Dendritic cell treated with granulocyte-macrophage colony-stimulating factor and Interleukin-4, amounts not matched to agents 40 ng/mL and 50 ng/mL, for 4 days (primary cell): ENCODE measurements at regions not wholly inside any gene's neighbourhood (a gene's known extent, or its start where the extent isn't known, plus 50 kb on each side); places are given as distances from the start of the nearest gene placed in this dataset.
"Not testable (repeated sequence)": the region's sequence is repeated elsewhere in the genome, so short reads cannot be mapped to it uniquely, and the experiment has no call there.

ENCODE experiments used
- H3K27ac Mint-ChIP-seq: one replicate; pipeline ENCODE4 v1.8.0; 2022; ENCODE audit warnings: mild to moderate bottlenecking, mixed read lengths
- H3K27me3 Mint-ChIP-seq: one replicate; pipeline ENCODE4 v1.8.0; 2022; ENCODE audit warnings: mild to moderate bottlenecking, mixed read lengths
- H3K36me3 Mint-ChIP-seq: one replicate; pipeline ENCODE4 v1.8.0; 2022; ENCODE audit warnings: low read depth, mixed read lengths
- H3K4me1 Mint-ChIP-seq: one replicate; pipeline ENCODE4 v1.8.0; 2022; ENCODE audit warnings: low read depth, mixed read lengths
- H3K4me3 Mint-ChIP-seq: one replicate; pipeline ENCODE4 v1.8.0; 2022; ENCODE audit warnings: mild to moderate bottlenecking, moderate library complexity, mixed read lengths
- H3K9me3 Mint-ChIP-seq: one replicate; pipeline ENCODE4 v1.8.0; 2022; ENCODE audit warnings: mixed read lengths
- intact Hi-C: fragments of 100-400 bp; cut with micrococcal nuclease; formaldehyde crosslinking; loops from one replicate; pipeline ENCODE4 v1.15.0; 2022

- H3K36me3 Mint-ChIP-seq, H3K4me3 Mint-ChIP-seq, H3K9me3 Mint-ChIP-seq, H3K4me1 Mint-ChIP-seq, intact Hi-C loops, H3K27ac Mint-ChIP-seq: not testable (repeated sequence)
- peaks cover 70% of the 10 kb centered on the region for H3K27me3 Mint-ChIP-seq
These were observed 63.2 kb upstream of the CCDC167 start for GRCh38 chr6:37562926-37563288.

GRCh38 chr6:37561361-37561760, 61.7 kb upstream of the CCDC167 start:
- Mint-ChIP-seq H3K36me3 (no peaks in the 10 kb centered on the region), H3K27ac (no peak overlapping the region), H3K4me3 (no peak overlapping the region), H3K9me3 (no peaks in the 10 kb centered on the region), H3K27me3 (peaks cover 63% of the 10 kb centered on the region), H3K4me1 (no peaks in the 10 kb centered on the region)
- intact Hi-C loops: no loop called here

GRCh38 chr6:37560737-37561103, 61.0 kb upstream of the CCDC167 start:
- no peak overlapping the region for H3K4me3 Mint-ChIP-seq
- H3K27ac Mint-ChIP-seq: no peak overlapping the region
- H3K27me3 Mint-ChIP-seq: peaks cover 62% of the 10 kb centered on the region
- intact Hi-C loops: no loop called here
- H3K36me3 Mint-ChIP-seq: no peaks in the 10 kb centered on the region
- H3K4me1 Mint-ChIP-seq: no peaks in the 10 kb centered on the region
- no peaks in the 10 kb centered on the region for H3K9me3 Mint-ChIP-seq

- Mint-ChIP-seq H3K27me3 (peaks cover 52% of the 10 kb centered on the region), H3K4me3 (no peak overlapping the region), H3K27ac (no peak overlapping the region), H3K36me3 (no peaks in the 10 kb centered on the region), H3K4me1 (no peaks in the 10 kb centered on the region), H3K9me3 (no peaks in the 10 kb centered on the region)
- intact Hi-C loops: no loop called here
These were observed 59.8 kb upstream of the CCDC167 start for GRCh38 chr6:37559501-37559900.

GRCh38 chr6:37559050-37559449, 59.4 kb upstream of the CCDC167 start:
- H3K4me1 Mint-ChIP-seq: no peaks in the 10 kb centered on the region
- no peaks in the 10 kb centered on the region for H3K9me3 Mint-ChIP-seq
- H3K27ac Mint-ChIP-seq: no peak overlapping the region
- no peaks in the 10 kb centered on the region for H3K36me3 Mint-ChIP-seq
- H3K27me3 Mint-ChIP-seq: peaks cover 47% of the 10 kb centered on the region
- no peak overlapping the region for H3K4me3 Mint-ChIP-seq
- intact Hi-C loops: no loop called here

- no peaks in the 10 kb centered on the region for H3K4me1 Mint-ChIP-seq
- H3K27ac Mint-ChIP-seq: no peak overlapping the region
- H3K9me3 Mint-ChIP-seq: no peaks in the 10 kb centered on the region
- peaks cover 44% of the 10 kb centered on the region for H3K27me3 Mint-ChIP-seq
- no peak overlapping the region for H3K4me3 Mint-ChIP-seq
- intact Hi-C loops: no loop called here
- no peaks in the 10 kb centered on the region for H3K36me3 Mint-ChIP-seq
These were observed 59.0 kb upstream of the CCDC167 start for GRCh38 chr6:37558646-37559045.

- Mint-ChIP-seq H3K9me3 (no peaks in the 10 kb centered on the region), H3K4me3 (no peak overlapping the region), H3K27ac (no peak overlapping the region), H3K36me3 (no peaks in the 10 kb centered on the region), H3K27me3 (peaks cover 42% of the 10 kb centered on the region), H3K4me1 (no peaks in the 10 kb centered on the region)
- intact Hi-C loops: no loop called here
These were observed 58.5 kb upstream of the CCDC167 start for GRCh38 chr6:37558168-37558567.

GRCh38 chr6:37557645-37558114, 58.0 kb upstream of the CCDC167 start:
- Mint-ChIP-seq H3K27ac (no peak overlapping the region), H3K4me1 (no peaks in the 10 kb centered on the region), H3K36me3 (no peaks in the 10 kb centered on the region), H3K9me3 (no peaks in the 10 kb centered on the region), H3K4me3 (no peak overlapping the region), H3K27me3 (peaks cover 43% of the 10 kb centered on the region)
- intact Hi-C loops: no loop called here

- Mint-ChIP-seq H3K27me3 (peaks cover 47% of the 10 kb centered on the region), H3K36me3 (no peaks in the 10 kb centered on the region), H3K9me3 (no peaks in the 10 kb centered on the region), H3K4me3 (no peak overlapping the region), H3K27ac (no peak overlapping the region), H3K4me1 (no peaks in the 10 kb centered on the region)
- intact Hi-C loops: no loop called here
These were observed 57.4 kb upstream of the CCDC167 start for GRCh38 chr6:37556881-37557644.

GRCh38 chr6:37555040-37555781, 55.5 kb upstream of the CCDC167 start:
- Mint-ChIP-seq H3K36me3 (no peaks in the 10 kb centered on the region), H3K9me3 (no peaks in the 10 kb centered on the region), H3K27me3 (peaks cover 41% of the 10 kb centered on the region), H3K4me3 (no peak overlapping the region), H3K27ac (no peak overlapping the region), H3K4me1 (no peaks in the 10 kb centered on the region)
- intact Hi-C loops: no loop called here

- intact Hi-C loops: no loop called here
- Mint-ChIP-seq H3K27ac (no peak overlapping the region), H3K4me1 (no peaks in the 10 kb centered on the region), H3K4me3 (no peak overlapping the region), H3K36me3 (no peaks in the 10 kb centered on the region), H3K27me3 (peaks cover 35% of the 10 kb centered on the region), H3K9me3 (no peaks in the 10 kb centered on the region)
These were observed 54.8 kb upstream of the CCDC167 start for GRCh38 chr6:37554480-37554819.

- intact Hi-C loops: no loop called here
- H3K27ac Mint-ChIP-seq: no peak overlapping the region
- H3K9me3 Mint-ChIP-seq: no peaks in the 10 kb centered on the region
- H3K27me3 Mint-ChIP-seq: peaks cover 32% of the 10 kb centered on the region
- no peak overlapping the region for H3K4me3 Mint-ChIP-seq
- peaks cover 5% of the 10 kb centered on the region for H3K4me1 Mint-ChIP-seq
- H3K36me3 Mint-ChIP-seq: no peaks in the 10 kb centered on the region
These were observed 52.6 kb upstream of the CCDC167 start for GRCh38 chr6:37552267-37552666.

- intact Hi-C loops: no loop called here
- no peak overlapping the region for H3K27ac Mint-ChIP-seq
- H3K9me3 Mint-ChIP-seq: no peaks in the 10 kb centered on the region
- H3K4me3 Mint-ChIP-seq: no peak overlapping the region
- H3K4me1 Mint-ChIP-seq: peaks cover 5% of the 10 kb centered on the region
- peaks cover 32% of the 10 kb centered on the region for H3K27me3 Mint-ChIP-seq
- H3K36me3 Mint-ChIP-seq: no peaks in the 10 kb centered on the region
These were observed 52.2 kb upstream of the CCDC167 start for GRCh38 chr6:37551867-37552266.

- Mint-ChIP-seq H3K4me3 (no peak overlapping the region), H3K4me1 (peaks cover 5% of the 10 kb centered on the region), H3K36me3 (no peaks in the 10 kb centered on the region), H3K27me3 (peaks cover 32% of the 10 kb centered on the region), H3K27ac (no peak overlapping the region), H3K9me3 (no peaks in the 10 kb centered on the region)
- intact Hi-C loops: no loop called here
These were observed 51.8 kb upstream of the CCDC167 start for GRCh38 chr6:37551446-37551845.

- no peaks in the 10 kb centered on the region for H3K9me3 Mint-ChIP-seq
- H3K27me3 Mint-ChIP-seq: peaks cover 32% of the 10 kb centered on the region
- intact Hi-C loops: no loop called here
- peaks cover 5% of the 10 kb centered on the region for H3K4me1 Mint-ChIP-seq
- H3K4me3 Mint-ChIP-seq: no peak overlapping the region
- no peak overlapping the region for H3K27ac Mint-ChIP-seq
- H3K36me3 Mint-ChIP-seq: no peaks in the 10 kb centered on the region
These were observed 51.3 kb upstream of the CCDC167 start for GRCh38 chr6:37551002-37551401.
